Stimulated activated CD8-positive, alpha-beta memory T cell treated with anti-CD3 and anti-CD28 coated beads, Interleukin-12 subunit alpha, Interleukin-12 subunit beta, amount 100 ng/mL, for 1 hour (primary cell): ENCODE measurements at regions not wholly inside any gene's neighbourhood (a gene's known extent, or its start where the extent isn't known, plus 50 kb on each side); places are given as distances from the start of the nearest gene placed in this dataset.

Experiments
- DNase-seq: peaks from one replicate; pipeline ENCODE4 v3.0.0-alpha.2; 2020; ENCODE audit warnings: low read depth

DNA sequence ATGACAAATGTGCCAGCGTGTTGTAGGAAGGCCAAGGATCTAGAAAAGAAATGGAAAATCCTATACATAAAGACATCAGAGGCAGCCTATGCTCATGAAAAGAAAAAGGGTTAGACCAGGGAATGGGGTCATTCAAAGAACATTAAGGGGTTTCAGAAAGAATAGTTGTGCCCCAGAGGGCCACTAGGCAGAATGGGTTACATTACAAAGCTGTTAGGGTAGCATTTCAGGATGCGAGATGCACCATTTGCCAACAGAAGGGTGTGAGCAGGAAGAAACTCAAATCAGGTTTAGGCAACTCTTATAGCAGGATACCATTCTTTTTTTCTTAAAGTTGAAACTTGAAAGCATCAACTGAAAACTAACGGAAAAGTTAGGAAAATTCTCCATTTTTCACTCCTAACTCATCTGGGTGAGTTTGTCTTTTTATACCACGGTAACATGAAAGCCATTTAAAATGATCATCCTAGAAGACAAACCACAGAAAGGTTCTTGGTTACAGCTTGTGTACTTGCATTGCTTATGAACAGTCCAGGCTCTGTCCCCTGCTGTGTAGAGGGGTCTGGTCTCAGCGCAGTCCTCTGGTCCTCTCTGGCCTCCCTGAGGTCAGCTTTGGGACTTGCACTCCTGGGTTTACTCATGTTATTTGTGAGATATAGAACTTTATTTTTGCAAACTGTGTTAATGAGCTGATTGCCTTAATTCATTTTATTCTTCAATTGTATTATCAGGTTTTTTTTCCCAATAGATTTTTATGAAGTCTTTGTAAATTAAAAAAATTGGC is 209.1 kb downstream of the DACT1 start:
- no peak for DNase-seq

GRCh38 chr14:58848365-58848764 is 210.6 kb downstream of the DACT1 start:
- no peak for DNase-seq

DNA sequence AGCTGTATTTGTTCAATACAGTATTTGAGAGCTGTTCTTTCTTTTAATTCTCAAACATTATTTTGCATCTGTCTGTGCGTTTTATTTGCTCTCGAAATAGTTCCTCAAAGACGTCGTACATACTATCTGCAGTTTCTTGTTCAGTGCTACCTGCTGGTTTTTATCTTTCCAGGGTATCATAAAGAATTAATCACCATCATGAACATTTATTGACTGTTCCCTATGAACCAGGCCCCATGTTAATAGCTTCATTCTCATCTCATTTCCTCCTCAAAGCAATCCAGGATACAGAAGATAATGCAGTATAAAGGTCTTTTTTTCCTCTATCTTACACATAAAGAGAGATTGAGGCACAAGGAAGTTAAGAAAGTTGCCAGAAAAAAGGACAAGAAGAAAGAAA is 211.8 kb downstream of the DACT1 start:
- DNase-seq: no peak

DNA sequence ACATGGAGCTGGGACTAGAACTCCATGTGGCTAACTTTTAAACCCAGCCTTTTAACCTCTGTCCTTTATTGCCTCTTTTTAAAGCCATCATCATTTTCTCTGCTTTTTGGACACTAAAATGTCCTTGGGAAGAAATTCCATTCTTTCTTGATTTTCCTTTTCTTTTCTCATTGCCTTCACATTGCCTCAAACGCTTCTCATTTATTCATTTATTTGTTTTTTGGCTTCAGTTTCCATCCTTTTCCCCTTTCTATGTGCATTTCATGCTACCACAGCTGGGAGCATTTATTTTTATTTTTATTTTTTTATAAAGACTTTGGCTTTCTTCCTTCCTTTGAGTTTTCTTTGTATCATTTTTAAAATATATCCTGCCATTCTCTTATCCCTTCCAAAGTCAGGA is 212.2 kb downstream of the DACT1 start:
- no peak for DNase-seq

DNA sequence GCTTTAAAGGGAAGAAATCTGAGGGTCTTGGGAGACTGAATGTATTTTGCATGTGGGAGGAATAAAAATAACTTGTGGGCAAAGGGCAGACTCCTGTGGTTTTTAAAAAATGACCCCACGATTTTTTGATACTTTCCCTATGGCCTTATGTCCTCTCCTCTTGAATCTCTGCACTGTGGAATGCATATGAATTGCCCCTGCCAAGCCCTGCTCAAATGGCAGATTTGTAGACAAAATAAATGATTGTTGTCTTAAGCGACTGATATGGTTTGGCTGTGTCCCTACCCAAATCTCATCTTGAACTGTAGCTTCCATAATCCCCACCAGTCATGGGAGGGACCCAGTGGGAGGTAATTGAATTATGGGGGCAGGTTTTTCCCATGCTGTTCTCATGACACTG is 223.8 kb downstream of the DACT1 start:
- DNase-seq: no peak

- DNase-seq: no peak
Measured at GRCh38 chr14:58862416-58863160, 224.8 kb downstream of the DACT1 start.

DNA sequence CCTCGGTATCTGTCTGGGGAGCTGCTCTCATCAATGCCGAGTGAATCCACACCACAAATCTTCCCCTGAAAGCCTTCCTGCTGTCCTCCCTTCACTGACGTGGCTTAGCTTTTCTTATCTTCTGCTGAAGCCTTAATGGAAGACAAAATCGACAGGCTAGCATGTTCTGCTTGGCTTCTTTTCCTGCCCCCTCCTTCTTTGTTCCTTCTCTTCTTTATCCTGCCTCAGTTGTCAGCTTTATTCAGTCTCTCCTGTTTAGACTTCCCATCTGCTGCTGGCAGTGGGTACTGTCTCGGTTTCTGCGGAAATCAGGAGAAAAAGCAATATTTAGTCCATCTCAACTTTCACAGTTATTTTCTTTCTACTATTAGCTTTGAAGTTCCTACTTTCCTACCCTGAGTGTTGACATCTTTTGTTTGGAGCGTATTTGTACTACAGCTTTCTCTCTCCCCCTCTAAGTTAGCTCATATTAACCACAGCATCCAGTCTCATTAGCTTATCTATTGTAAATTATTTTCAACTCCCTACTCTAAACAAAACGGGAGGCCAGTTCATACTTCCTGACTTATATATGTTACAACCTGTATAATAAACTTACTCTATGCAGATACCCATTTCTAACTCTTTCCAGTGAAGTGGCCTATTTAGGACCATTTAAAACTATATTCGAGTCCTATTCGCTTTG is 226.0 kb downstream of the DACT1 start:
- no peak for DNase-seq

- DNase-seq: no peak
Measured at GRCh38 chr14:58864751-58865513, 227.2 kb downstream of the DACT1 start.

GRCh38 chr14:58865514-58866281 is 227.9 kb downstream of the DACT1 start:
- no peak for DNase-seq

DNA sequence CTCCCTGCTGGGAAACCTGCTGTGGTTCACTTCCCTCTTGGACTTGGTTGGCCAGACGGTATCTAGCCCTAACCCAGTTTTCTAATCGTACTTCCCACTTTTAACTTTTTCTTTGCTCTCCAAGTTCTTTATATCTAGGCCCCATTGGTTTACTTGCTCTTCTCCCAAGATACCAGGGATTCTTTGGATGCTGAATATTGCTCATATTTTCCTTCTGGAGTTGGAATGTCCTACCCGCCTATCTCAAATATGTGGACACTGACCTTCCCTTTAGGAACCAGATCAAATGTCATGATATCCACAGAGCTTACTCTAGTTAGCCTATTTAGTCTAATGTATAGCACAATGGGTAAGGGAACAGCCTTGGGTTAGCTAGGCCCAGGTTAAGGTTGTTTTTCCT is 228.6 kb downstream of the DACT1 start:
- no peak for DNase-seq

DNA sequence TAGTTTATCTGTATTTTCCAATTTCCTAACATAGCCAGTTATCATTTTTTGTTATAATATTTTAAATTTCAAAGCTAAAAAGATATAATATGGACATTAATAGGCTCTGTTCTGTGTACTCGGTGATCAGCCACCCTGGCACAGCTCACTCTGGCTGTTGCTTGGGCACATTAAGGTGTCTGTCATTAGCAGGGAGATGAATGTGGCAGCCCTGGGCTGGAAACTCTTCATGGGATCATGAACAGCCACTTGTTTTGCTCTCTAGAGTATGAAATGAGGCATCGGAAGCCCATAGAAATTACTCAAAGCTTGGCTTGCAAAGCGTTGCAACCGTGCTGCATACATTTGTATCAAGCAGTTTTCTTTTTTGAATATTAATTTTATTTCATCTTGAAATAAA is 233.2 kb downstream of the DACT1 start:
- DNase-seq: no peak

DNA sequence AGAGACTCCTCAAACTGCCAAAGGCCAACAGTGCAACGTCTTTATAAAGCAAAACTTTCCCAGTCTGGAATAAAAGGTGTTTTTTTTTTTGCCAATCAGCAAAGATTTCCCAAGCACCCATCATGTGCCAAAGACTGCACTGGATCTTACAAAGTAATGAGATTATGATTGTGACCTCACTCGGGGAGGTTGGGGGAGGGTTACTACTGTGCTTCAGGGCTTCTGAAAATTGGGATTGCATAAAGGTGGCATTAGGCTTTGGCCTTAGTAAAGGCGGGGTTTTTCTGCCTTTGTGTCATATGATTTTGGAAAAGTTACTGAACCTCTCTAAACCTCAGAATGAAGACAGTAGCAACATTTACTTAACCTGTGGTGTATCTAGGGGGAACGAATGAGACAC is 233.8 kb downstream of the DACT1 start:
- no peak for DNase-seq

DNA sequence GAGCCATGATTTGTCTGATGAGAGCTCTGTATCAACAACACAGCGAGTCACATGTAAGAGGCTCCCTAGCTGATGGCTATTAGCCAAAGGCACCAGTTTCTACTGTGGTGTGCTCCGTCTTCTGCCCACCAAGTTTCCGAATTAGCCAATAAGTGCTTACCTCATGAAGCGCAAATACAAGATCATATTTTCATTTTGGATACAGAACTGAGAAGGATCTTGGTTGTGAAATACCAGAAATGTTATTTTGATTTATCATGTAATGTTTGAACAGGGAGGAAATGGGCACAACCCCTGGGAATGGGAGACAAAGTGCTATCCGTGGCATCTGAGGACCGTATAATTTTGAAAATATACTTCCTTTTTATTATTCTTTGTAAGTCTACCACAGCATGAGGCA is 234.3 kb downstream of the DACT1 start:
- DNase-seq: no peak

GRCh38 chr14:58873228-58873953 is 235.6 kb downstream of the DACT1 start:
- no peak for DNase-seq

- no peak for DNase-seq
Measured at GRCh38 chr14:58875613-58876012, 237.9 kb downstream of the DACT1 start.

DNA sequence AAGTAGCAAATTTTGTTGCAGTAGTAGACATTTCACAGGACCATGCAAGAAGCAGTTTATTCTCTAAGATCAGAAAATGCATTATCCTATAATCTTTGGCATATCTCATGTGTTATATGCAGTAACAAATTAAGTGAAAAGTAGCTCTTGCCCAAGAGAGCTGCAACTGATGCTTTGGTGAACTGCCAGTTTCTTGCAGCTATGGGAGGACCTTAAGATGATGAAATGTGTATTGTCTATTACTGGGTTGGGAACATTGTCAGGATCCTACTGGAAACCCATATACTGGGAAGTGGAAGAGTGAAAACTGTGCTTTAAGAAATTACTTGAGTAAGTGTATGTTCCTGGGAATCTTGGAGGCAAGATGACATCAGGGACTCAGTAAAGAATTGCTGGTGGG is 238.8 kb downstream of the DACT1 start:
- DNase-seq: no peak

GRCh38 chr14:58878439-58879139 is 240.8 kb downstream of the DACT1 start:
- DNase-seq: no peak

DNA sequence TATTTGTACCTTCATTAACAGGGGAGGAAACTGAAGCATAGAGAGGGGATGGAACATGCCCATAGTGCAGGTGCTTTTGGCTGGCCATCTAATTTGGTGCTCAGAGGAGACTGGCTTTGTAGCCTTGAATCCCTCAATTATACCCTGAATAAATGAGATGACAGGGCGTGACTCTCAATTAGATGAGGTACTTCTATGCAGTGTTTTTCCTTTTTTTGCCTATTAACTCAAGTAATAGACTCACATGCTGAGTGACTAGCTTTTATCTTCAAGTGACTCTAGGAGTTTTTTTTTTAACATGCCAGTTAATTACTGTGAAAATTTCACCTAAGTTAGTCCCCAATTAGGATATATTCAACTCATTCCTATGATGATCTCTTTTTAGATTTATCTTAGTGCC is 243.7 kb downstream of the DACT1 start:
- no peak for DNase-seq

DNA sequence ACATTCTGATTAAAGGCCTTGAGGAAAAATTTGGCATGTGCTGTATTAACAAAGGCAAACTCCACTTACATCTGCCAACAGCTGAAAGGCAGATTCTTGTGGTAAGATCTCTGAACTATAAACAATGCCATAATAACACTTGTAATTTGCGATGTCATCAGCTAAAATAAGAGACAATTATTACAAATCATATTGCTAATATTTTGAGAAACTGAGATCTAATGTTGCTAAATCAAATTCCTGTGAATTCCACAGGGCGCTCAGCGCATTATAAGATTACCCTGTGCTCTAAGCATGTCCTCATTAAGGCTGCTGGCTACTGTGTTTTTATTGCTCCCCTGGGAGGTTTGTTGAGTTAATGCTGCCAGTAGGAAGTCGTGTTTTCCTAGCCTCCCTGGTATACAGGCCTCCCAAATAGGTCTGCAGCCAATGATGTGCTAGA is 244.8 kb downstream of the DACT1 start:
- no peak for DNase-seq

DNA sequence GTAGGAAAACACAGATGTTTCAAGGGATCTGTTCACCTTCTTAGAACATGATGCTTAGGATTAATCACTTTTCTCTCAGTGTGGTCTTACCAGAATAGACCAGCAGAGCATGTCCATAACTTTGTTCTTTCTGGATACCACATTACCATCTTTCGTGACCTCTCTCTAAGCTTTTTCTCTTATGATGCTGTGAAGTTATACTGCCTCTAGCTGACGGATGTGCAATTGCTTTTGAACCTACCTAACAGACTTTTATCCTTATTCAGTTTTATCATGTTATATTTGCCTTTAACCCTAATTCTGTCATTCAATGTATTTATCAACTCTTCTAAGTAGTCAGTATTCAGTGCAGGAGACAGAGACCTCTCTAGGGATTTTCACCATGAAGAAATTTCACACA is 246.7 kb downstream of the DACT1 start:
- DNase-seq: no peak
